ENCODE measurements at regions not wholly inside any gene's neighbourhood (a gene's known extent, or its start where the extent isn't known, plus 50 kb on each side); places are given as distances from the start of the nearest gene placed in this dataset.
"Not testable (repeated sequence)": the region's sequence is repeated elsewhere in the genome, so short reads cannot be mapped to it uniquely, and the experiment has no call there.

DNA sequence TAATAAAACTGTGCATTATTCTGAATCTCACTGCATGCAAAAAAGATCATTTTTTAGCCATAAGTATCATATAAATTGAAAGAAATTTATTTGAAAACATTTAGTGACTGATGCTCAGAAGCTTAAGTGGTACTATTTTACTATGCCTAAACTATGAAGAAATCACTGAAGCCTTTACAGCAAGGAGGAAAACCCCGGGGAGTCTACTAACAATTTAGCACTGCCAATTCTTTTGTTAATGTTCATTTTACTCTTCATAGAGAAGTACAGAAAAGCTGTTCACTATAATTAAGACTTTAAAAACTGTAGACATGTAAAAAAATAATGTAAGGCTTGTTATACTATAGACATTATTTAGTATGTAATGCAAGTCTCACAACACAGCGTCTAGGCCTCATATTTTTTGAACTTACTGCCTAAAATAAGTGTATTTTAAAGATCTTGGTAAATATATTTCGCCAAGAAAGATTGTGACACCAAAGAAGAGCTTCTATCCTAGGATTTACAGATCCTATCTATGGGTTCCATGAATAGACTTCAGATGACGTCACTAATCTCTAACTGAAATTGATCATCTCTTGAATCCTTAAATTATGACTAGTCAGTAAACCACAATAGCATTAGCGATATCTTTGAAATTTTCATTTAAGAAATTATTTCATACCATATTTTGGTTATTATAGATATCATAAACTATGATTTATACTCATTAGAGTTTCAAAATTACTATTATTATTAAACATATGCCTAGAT, 602.5 kb downstream of the TMA16 start:
- Histone ChIP-seq H3K4me3 (no peak overlapping the region), H3K27me3 (no peaks in the 10 kb centered on the region), H3K4me1 (ENCODE audit: low read depth) (no peaks in the 10 kb centered on the region), H3K9me3 (ENCODE audit: low read depth) (no peaks in the 10 kb centered on the region), H3K36me3 (no peaks in the 10 kb centered on the region), H3K27ac (no peak overlapping the region)
- TF ChIP-seq CTCF (IDR thresholded peaks at IDR 0.05; ENCODE audit: low read depth, low read length), result no peak
- no peak for DNase-seq (ENCODE audit: low read depth in 1 of 2, low spot score in 1 of 2)

DNA sequence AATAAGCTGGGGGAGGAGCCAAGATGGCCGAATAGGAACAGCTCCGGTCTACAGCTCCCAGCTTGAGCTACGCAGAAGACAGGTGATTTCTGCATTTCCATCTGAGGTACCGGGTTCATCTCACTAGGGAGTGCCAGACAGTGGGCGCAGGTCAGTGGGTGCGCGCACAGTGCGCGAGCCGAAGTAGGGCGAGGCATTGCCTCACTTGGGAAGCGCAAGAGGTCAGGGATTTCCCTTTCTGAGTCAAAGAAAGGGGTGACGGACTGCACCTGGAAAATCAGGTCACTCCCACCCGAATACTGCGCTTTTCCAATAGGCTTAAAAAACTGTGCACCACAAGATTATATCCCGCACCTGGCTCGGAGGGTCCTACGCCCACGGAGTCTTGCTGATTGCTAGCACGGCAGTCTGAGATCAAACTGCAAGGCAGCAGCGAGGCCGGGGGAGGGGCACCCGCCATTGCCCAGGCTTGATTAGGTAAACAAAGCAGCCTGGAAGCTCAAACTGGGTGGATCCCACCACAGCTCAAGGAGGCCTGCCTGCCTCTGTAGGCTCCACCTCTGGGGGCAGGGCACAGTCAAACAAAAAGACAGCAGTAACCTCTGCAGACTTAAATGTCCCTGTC, 606.4 kb downstream of the TMA16 start:
- H3K4me3 ChIP-seq; H3K4me1 ChIP-seq (ENCODE audit: low read depth); H3K9me3 ChIP-seq (ENCODE audit: low read depth); H3K27me3 ChIP-seq; DNase-seq (ENCODE audit: low read depth in 1 of 2, low spot score in 1 of 2); H3K27ac ChIP-seq; H3K36me3 ChIP-seq: not testable (repeated sequence)

DNA sequence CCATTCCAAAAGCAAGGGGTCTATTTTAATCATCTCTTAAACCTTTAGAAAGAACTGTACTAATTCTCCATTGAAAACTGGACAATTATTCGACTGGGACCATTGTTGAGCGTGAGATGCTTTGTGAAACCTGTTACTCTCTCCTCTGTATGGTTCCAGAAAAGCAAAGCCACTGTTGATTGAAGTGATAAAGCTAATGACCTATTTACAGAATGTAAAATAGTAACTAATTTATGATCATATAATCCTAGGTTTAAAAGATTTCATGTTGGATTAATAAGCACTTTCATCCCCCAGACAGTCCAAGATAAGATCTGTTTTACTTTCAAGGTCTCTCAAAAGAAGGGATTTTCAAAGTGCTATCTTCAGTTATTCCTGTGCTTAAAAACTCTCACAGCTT, 614.5 kb downstream of the TMA16 start:
- no peak overlapping the region for H3K27ac ChIP-seq
- no peak for DNase-seq (ENCODE audit: low read depth in 1 of 2, low spot score in 1 of 2)
- TF ChIP-seq CTCF (IDR thresholded peaks at IDR 0.05; ENCODE audit: low read depth, low read length), result no peak
- no peaks in the 10 kb centered on the region for H3K9me3 ChIP-seq (ENCODE audit: low read depth)
- H3K4me1 ChIP-seq (ENCODE audit: low read depth), result no peaks in the 10 kb centered on the region
- H3K27me3 ChIP-seq, result no peaks in the 10 kb centered on the region
- H3K4me3 ChIP-seq, result no peak overlapping the region
- no peaks in the 10 kb centered on the region for H3K36me3 ChIP-seq

GRCh38 chr4:164109503-164109902, 615.0 kb downstream of the TMA16 start:
- Histone ChIP-seq H3K9me3 (ENCODE audit: low read depth) (no peaks in the 10 kb centered on the region), H3K27ac (no peak overlapping the region), H3K27me3 (no peaks in the 10 kb centered on the region), H3K4me1 (ENCODE audit: low read depth) (no peaks in the 10 kb centered on the region), H3K4me3 (no peak overlapping the region), H3K36me3 (no peaks in the 10 kb centered on the region)
- no peak for DNase-seq (ENCODE audit: low read depth in 1 of 2, low spot score in 1 of 2)
- no peak for TF ChIP-seq CTCF (IDR thresholded peaks at IDR 0.05; ENCODE audit: low read depth, low read length)

- H3K36me3 ChIP-seq, result no peaks in the 10 kb centered on the region
- no peaks in the 10 kb centered on the region for H3K27me3 ChIP-seq
- no peak for TF ChIP-seq CTCF (IDR thresholded peaks at IDR 0.05; ENCODE audit: low read depth, low read length)
- no peak overlapping the region for H3K4me3 ChIP-seq
- H3K27ac ChIP-seq, result no peak overlapping the region
- no peaks in the 10 kb centered on the region for H3K9me3 ChIP-seq (ENCODE audit: low read depth)
- H3K4me1 ChIP-seq (ENCODE audit: low read depth), result no peaks in the 10 kb centered on the region
- DNase-seq (ENCODE audit: low read depth in 1 of 2, low spot score in 1 of 2), result no peak
Observed at GRCh38 chr4:164115236-164115635, 620.7 kb downstream of the TMA16 start.

DNA sequence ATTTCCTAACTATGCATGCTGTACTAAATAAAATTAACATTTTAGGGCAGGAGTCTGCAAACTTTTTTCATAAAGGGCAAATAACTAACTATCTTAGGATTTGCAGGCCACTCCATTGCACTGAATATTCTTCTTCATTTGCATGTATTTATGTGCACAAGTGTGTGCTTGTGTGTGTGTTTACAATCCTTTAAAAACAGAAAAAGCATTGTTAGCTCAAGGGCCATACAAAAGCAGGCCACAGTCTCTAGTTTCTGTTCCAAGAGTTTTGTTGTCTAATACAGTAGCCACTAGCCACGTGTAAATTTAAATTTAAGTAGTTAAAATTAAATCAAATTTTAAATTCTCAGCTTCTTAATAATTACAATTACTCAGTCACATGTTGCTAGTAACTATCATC, 621.8 kb downstream of the TMA16 start:
- no peak overlapping the region for H3K27ac ChIP-seq
- no peaks in the 10 kb centered on the region for H3K36me3 ChIP-seq
- no peak for TF ChIP-seq CTCF (IDR thresholded peaks at IDR 0.05; ENCODE audit: low read depth, low read length)
- DNase-seq (ENCODE audit: low read depth in 1 of 2, low spot score in 1 of 2), result no peak
- no peak overlapping the region for H3K4me3 ChIP-seq
- no peaks in the 10 kb centered on the region for H3K4me1 ChIP-seq (ENCODE audit: low read depth)
- H3K27me3 ChIP-seq, result no peaks in the 10 kb centered on the region
- no peaks in the 10 kb centered on the region for H3K9me3 ChIP-seq (ENCODE audit: low read depth)
